Smooth muscle cell (in vitro differentiated cells): ENCODE measurements at regions not wholly inside any gene's neighbourhood (a gene's known extent, or its start where the extent isn't known, plus 50 kb on each side); places are given as distances from the start of the nearest gene placed in this dataset.

Source experiments
- DNase-seq: peaks from one replicate; lab custom pipeline; 2025; ENCODE audit not compliant: unreplicated experiment; lab: John Stamatoyannopoulos, UW
- H2AFZ ChIP-seq: fragments of 200-600 bp; sonication (generic); 2 replicates; pipeline ENCODE4 v1.6.0; 2016; ENCODE audit warnings: antibody characterized with exemption, low read depth, mild to moderate bottlenecking
- H3F3A ChIP-seq: fragments of 200-600 bp; sonication (generic); 2 replicates; pipeline ENCODE4 v1.6.0; 2017; ENCODE audit warnings: antibody characterized with exemption, low read depth
- H3K27ac ChIP-seq: fragments of 200-600 bp; sonication (generic); 2 replicates; pipeline ENCODE4 v1.5.1; 2016; ENCODE audit warnings: low read depth, mild to moderate bottlenecking
- H3K27me3 ChIP-seq: fragments of 200-600 bp; sonication (generic); 2 replicates; pipeline ENCODE4 v1.6.1; 2016; ENCODE audit warnings: low read depth, mild to moderate bottlenecking
- H3K36me3 ChIP-seq: fragments of 200-600 bp; sonication (generic); 2 replicates; pipeline ENCODE4 v1.5.1; 2016; ENCODE audit warnings: low read depth
- H3K4me1 ChIP-seq: fragments of 200-600 bp; sonication (generic); 2 replicates; pipeline ENCODE4 v1.5.1; 2016; ENCODE audit warnings: low read depth
- H3K4me2 ChIP-seq: fragments of 200-600 bp; sonication (generic); 2 replicates; pipeline ENCODE4 v1.6.0; 2016; ENCODE audit warnings: mild to moderate bottlenecking
- H3K4me3 ChIP-seq: fragments of 200-600 bp; sonication (generic); 2 replicates; pipeline ENCODE4 v1.5.1; 2016; ENCODE audit warnings: mild to moderate bottlenecking
- H3K79me2 ChIP-seq: fragments of 200-600 bp; sonication (generic); 2 replicates; pipeline ENCODE4 v1.6.0; 2016; ENCODE audit warnings: low read depth, mild to moderate bottlenecking
- H3K9ac ChIP-seq: fragments of 200-600 bp; sonication (generic); 2 replicates; pipeline ENCODE4 v1.6.0; 2016; ENCODE audit warnings: low read depth
- H3K9me3 ChIP-seq: fragments of 200-600 bp; sonication (generic); replicated peaks from 2 replicates; pipeline ENCODE4 v1.5.1; 2016; ENCODE audit warnings: low read depth
- H4K20me1 ChIP-seq: fragments of 200-600 bp; sonication (generic); 2 replicates; pipeline ENCODE4 v1.6.0; 2016; ENCODE audit warnings: low read depth
- CTCF ChIP-seq: fragments of 200-600 bp; sonication (generic); IDR thresholded peaks from 2 replicates; pipeline ENCODE4 v1.5.1; 2017; ENCODE audit warnings: borderline replicate concordance, mild to moderate bottlenecking, antibody characterized with exemption; ENCODE audit not compliant: insufficient read depth, poor library complexity, severe bottlenecking
- WGBS: methylation state at CpG from one replicate; pipeline ENCODE4 v1.1.7; 2016; ENCODE audit warnings: low lambda C conversion rate; 5-methylcytosine and 5-hydroxymethylcytosine counted together

- Histone ChIP-seq H3K9me3 (no peaks in the 10 kb centered on the region), H3K27ac (no peak overlapping the region), H3K4me3 (no peak overlapping the region), H3K4me1 (no peaks in the 10 kb centered on the region), H3K4me2 (no peak overlapping the region), H3K9ac (no peak overlapping the region), H4K20me1 (no peaks in the 10 kb centered on the region), H3K27me3 (no peaks in the 10 kb centered on the region), H3F3A (no peaks in the 10 kb centered on the region), H2AFZ (no peak overlapping the region), H3K79me2 (no peaks in the 10 kb centered on the region), H3K36me3 (no peaks in the 10 kb centered on the region)
- TF ChIP-seq CTCF = no peak
- WGBS = 47% methylated on average over 3 of the region's 3 CpGs
- DNase-seq = no peak
Observed at GRCh38 chr15:99863550-99864198, 130.4 kb upstream of the LYSMD4 start.

GRCh38 chr15:99857836-99858235 lies 124.6 kb upstream of the LYSMD4 start:
- no peaks in the 10 kb centered on the region for H3K27me3 ChIP-seq
- H4K20me1 ChIP-seq = no peaks in the 10 kb centered on the region
- TF ChIP-seq CTCF = no peak
- no peak overlapping the region for H2AFZ ChIP-seq
- H3K4me3 ChIP-seq = no peak overlapping the region
- no peaks in the 10 kb centered on the region for H3K4me1 ChIP-seq
- H3K36me3 ChIP-seq = no peaks in the 10 kb centered on the region
- H3F3A ChIP-seq = no peaks in the 10 kb centered on the region
- H3K9ac ChIP-seq = no peak overlapping the region
- 86% methylated on average over 1 of the region's 1 CpG for WGBS
- no peak for DNase-seq
- no peak overlapping the region for H3K4me2 ChIP-seq
- H3K27ac ChIP-seq = no peak overlapping the region
- H3K79me2 ChIP-seq = no peaks in the 10 kb centered on the region
- H3K9me3 ChIP-seq = no peaks in the 10 kb centered on the region

GRCh38 chr15:99850517-99850916 lies 117.3 kb upstream of the LYSMD4 start:
- no peaks in the 10 kb centered on the region for H3K9me3 ChIP-seq

More at GRCh38 chr15:99850517-99850916, 117.3 kb upstream of the LYSMD4 start:
- H2AFZ ChIP-seq = no peak overlapping the region
- DNase-seq = no peak
- H3K9ac ChIP-seq = no peak overlapping the region
- no peaks in the 10 kb centered on the region for H3K79me2 ChIP-seq
- WGBS = 97% methylated on average over 1 of the region's 1 CpG
- H3K4me3 ChIP-seq = no peak overlapping the region
- no peaks in the 10 kb centered on the region for H3K36me3 ChIP-seq
- no peaks in the 10 kb centered on the region for H4K20me1 ChIP-seq
- TF ChIP-seq CTCF = no peak
- H3K27me3 ChIP-seq = no peaks in the 10 kb centered on the region
- no peak overlapping the region for H3K27ac ChIP-seq
- H3K4me1 ChIP-seq = no peaks in the 10 kb centered on the region
- H3K4me2 ChIP-seq = no peak overlapping the region
- no peaks in the 10 kb centered on the region for H3F3A ChIP-seq
